ENCODE measurements at regions not wholly inside any gene's neighbourhood (a gene's known extent, or its start where the extent isn't known, plus 50 kb on each side); places are given as distances from the start of the nearest gene placed in this dataset.
"Not testable (repeated sequence)": the region's sequence is repeated elsewhere in the genome, so short reads cannot be mapped to it uniquely, and the experiment has no call there.

GRCh38 chr21:9657779-9658178 is 863.6 kb upstream of the TPTE start:
- not testable (repeated sequence) for H3K36me3 Mint-ChIP-seq; ATAC-seq (replicated peaks); H3K9me3 Mint-ChIP-seq; H3K27me3 Mint-ChIP-seq; H3K4me1 Mint-ChIP-seq; DNase-seq; H3K27ac Mint-ChIP-seq; H3K4me3 Mint-ChIP-seq

DNA sequence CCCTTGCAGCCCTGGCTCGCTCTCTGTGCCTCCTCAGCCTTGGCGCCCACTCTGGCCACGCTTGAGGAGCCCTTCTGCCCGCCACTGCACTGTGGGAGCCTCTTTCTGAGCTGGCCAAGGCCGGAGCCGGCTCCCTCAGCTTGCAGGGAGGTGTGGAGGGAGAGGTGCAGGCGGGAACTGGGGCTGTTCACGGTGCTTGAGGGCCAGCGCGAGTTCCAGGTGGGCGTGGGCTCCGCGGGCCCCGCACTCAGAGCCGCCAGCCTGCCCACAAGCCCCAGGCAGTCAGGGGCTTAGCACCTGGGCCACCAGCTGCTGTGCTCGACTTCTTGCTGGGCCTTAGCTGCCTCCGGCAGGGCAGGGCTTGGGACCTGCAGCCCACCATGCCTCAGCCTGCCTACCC is 861.5 kb upstream of the TPTE start:
- not testable (repeated sequence) for H3K4me3 Mint-ChIP-seq; ATAC-seq (replicated peaks); H3K27me3 Mint-ChIP-seq; H3K9me3 Mint-ChIP-seq; H3K36me3 Mint-ChIP-seq; DNase-seq; H3K4me1 Mint-ChIP-seq; H3K27ac Mint-ChIP-seq

- not testable (repeated sequence) for H3K9me3 Mint-ChIP-seq
Measured at GRCh38 chr21:9663914-9664729, 857.3 kb upstream of the TPTE start.

GRCh38 chr21:9675811-9676210 is 845.6 kb upstream of the TPTE start:
- not testable (repeated sequence) for H3K36me3 Mint-ChIP-seq; H3K4me1 Mint-ChIP-seq; H3K9me3 Mint-ChIP-seq; H3K27me3 Mint-ChIP-seq; H3K27ac Mint-ChIP-seq; ATAC-seq (replicated peaks); DNase-seq; H3K4me3 Mint-ChIP-seq

More at GRCh38 chr21:9663914-9664729, 857.3 kb upstream of the TPTE start:
- not testable (repeated sequence) for H3K36me3 Mint-ChIP-seq; DNase-seq; H3K27me3 Mint-ChIP-seq; H3K4me3 Mint-ChIP-seq; ATAC-seq (replicated peaks); H3K4me1 Mint-ChIP-seq; H3K27ac Mint-ChIP-seq

GRCh38 chr21:9679029-9679428 is 842.4 kb upstream of the TPTE start:
- H3K27me3 Mint-ChIP-seq; H3K4me1 Mint-ChIP-seq; H3K4me3 Mint-ChIP-seq; DNase-seq; H3K36me3 Mint-ChIP-seq; H3K9me3 Mint-ChIP-seq; ATAC-seq (replicated peaks); H3K27ac Mint-ChIP-seq: not testable (repeated sequence)

- ATAC-seq (replicated peaks); H3K27ac Mint-ChIP-seq; DNase-seq; H3K27me3 Mint-ChIP-seq; H3K4me1 Mint-ChIP-seq; H3K4me3 Mint-ChIP-seq; H3K36me3 Mint-ChIP-seq; H3K9me3 Mint-ChIP-seq: not testable (repeated sequence)
Measured at GRCh38 chr21:9688945-9689344, 832.4 kb upstream of the TPTE start.

DNA sequence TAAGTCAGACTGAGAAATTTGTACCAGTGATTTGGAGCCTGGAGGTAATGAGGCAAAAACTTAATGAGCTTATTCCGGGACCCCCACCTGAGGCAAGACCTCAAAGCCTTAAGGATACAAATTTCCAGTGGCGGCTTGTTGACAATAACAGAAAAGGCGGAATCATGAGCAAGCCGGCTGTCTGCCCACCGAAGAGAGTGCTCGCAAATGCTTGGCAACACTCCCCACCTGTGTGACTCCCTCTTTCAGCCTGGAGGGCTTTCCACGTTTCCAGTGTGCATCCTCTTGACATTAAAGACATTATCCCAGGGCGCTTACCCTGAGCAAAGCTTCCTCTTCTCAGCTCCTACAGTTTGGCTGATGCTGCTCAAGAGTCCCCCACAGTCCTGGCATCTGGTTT is 830.4 kb upstream of the TPTE start:
- H3K9me3 Mint-ChIP-seq = not testable (repeated sequence)

DNA sequence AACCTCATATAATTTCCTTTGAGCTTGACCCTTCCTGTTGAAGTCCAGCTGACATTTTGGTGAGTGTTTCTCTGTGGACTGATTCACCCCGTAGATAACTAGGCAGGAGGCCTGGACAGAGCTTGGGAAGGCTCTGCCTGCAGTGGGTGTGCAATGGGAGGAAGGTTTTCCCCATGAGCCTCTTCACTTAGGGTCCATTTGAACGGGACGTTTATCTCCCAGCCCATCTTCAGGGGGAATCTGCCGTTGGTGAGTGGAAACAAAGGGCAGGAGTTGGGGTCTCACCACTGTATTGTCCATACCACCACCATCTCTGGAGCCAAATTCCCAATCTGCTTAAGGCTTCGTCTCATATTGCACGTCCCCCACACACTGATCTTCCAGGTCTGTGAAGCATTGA is 825.6 kb upstream of the TPTE start:
- not testable (repeated sequence) for H3K9me3 Mint-ChIP-seq; H3K36me3 Mint-ChIP-seq; DNase-seq; H3K27ac Mint-ChIP-seq; H3K4me3 Mint-ChIP-seq; H3K27me3 Mint-ChIP-seq; ATAC-seq (replicated peaks); H3K4me1 Mint-ChIP-seq

More for the DNA sequence above, 830.4 kb upstream of the TPTE start:
- not testable (repeated sequence) for ATAC-seq (replicated peaks); H3K4me3 Mint-ChIP-seq; H3K27me3 Mint-ChIP-seq; H3K4me1 Mint-ChIP-seq; H3K36me3 Mint-ChIP-seq; DNase-seq; H3K27ac Mint-ChIP-seq

DNA sequence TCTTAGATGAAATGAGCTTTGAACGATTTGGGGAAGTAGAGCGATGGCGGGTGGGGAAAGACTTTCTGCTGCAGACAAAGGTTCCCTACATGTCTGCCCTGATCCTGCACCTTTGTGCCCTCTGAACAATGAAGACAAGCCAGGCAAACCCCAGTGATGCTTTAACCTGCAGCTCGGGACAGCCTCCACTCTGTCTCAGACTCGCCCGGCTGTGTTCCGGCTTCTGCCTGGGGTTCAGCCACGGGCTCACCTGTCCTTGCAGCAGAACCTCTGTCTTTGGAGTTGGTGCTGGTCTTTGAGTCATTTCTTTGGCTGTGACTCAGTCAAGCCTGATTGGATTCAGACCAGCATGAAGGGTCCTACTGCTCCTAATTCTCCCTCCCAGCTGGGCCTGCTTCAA is 823.6 kb upstream of the TPTE start:
- peak in 1 of 2 donors; percentile 17 for ATAC-seq (replicated peaks)
- not testable (repeated sequence) for H3K4me1 Mint-ChIP-seq, H3K9me3 Mint-ChIP-seq

DNA sequence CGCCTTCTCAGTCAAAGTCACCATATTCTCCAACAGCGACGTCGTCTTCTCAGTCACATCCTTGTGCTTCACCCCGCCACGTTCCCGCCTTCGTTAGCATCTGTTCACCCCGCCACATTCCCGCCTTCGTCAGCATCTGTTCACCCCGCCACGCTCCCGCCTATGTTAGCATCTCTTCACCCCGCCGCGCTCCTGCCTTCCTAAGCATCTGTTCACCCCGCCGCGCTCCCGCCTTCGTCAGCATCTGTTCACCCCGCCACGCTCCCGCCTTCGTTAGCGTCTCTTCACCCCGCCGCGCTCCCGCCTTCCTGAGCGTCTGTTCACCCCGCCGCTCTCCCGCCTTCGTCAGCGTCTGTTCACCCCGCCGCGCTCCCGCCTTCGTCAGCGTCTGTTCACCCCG is 816.4 kb upstream of the TPTE start:
- ATAC-seq (replicated peaks); H3K4me1 Mint-ChIP-seq; H3K36me3 Mint-ChIP-seq; H3K27ac Mint-ChIP-seq; H3K27me3 Mint-ChIP-seq; H3K4me3 Mint-ChIP-seq; DNase-seq; H3K9me3 Mint-ChIP-seq: not testable (repeated sequence)

More for the DNA sequence above, 823.6 kb upstream of the TPTE start:
- H3K27ac Mint-ChIP-seq, H3K4me3 Mint-ChIP-seq, DNase-seq, H3K27me3 Mint-ChIP-seq, H3K36me3 Mint-ChIP-seq: not testable (repeated sequence)

- not testable (repeated sequence) for H3K4me3 Mint-ChIP-seq; ATAC-seq (replicated peaks); DNase-seq; H3K36me3 Mint-ChIP-seq; H3K9me3 Mint-ChIP-seq; H3K4me1 Mint-ChIP-seq; H3K27ac Mint-ChIP-seq; H3K27me3 Mint-ChIP-seq
Measured at GRCh38 chr21:9705455-9705854, 815.9 kb upstream of the TPTE start.

DNA sequence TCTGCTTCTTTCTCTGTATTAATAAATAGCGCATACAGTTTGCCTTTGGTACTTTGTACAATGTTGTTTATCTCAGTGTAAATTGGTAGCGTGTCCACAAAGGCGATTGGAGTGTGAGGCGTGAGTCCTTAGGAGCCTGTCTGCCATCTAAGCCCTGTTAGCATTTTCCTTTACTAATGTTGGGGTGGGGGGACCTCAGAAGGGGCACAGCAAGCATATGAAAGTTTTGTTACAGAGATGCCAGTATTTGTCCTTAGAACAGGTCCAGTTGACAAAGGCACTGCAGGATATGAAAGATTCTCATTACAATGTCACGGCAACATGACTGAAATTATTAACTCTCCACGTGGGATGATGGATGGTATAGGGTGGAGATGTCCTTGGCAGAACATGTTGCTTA is 796.8 kb upstream of the TPTE start:
- H3K4me3 Mint-ChIP-seq; H3K4me1 Mint-ChIP-seq; H3K27ac Mint-ChIP-seq; DNase-seq; H3K36me3 Mint-ChIP-seq; ATAC-seq (replicated peaks); H3K27me3 Mint-ChIP-seq: not testable (repeated sequence)
- H3K9me3 Mint-ChIP-seq = peaks cover 0 to 18% of the 10 kb centered on the region in 2 donors

DNA sequence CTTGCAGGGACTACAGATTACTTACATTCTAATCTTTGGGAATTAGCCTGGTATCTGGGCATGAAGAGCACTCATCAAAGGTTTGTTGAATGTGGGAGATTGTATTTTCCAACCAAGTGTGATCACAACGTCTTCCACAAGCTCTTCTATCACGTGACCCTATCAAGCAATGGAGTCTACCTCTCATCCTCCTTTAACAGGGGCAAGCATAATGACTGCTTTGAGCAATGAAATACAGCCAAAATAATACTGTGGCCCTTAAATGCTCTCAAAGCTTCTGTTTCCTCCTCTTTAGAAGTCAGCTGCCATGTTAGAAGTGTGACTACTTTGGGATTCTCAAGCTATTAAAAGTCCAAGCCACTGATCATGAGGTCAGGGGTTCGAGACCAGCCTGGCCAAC is 794.2 kb upstream of the TPTE start:
- H3K36me3 Mint-ChIP-seq; H3K27me3 Mint-ChIP-seq; H3K4me1 Mint-ChIP-seq; DNase-seq; ATAC-seq (replicated peaks); H3K27ac Mint-ChIP-seq; H3K4me3 Mint-ChIP-seq: not testable (repeated sequence)
- H3K9me3 Mint-ChIP-seq = peaks cover 0 to 18% of the 10 kb centered on the region in 2 donors

GRCh38 chr21:9728219-9728992 is 793.0 kb upstream of the TPTE start:
- not testable (repeated sequence) for H3K27me3 Mint-ChIP-seq, H3K36me3 Mint-ChIP-seq, DNase-seq, H3K27ac Mint-ChIP-seq, H3K4me3 Mint-ChIP-seq, H3K4me1 Mint-ChIP-seq
- peaks cover 0 to 18% of the 10 kb centered on the region in 2 donors for H3K9me3 Mint-ChIP-seq
- ATAC-seq (replicated peaks) = peak; percentile 46 to 55

DNA sequence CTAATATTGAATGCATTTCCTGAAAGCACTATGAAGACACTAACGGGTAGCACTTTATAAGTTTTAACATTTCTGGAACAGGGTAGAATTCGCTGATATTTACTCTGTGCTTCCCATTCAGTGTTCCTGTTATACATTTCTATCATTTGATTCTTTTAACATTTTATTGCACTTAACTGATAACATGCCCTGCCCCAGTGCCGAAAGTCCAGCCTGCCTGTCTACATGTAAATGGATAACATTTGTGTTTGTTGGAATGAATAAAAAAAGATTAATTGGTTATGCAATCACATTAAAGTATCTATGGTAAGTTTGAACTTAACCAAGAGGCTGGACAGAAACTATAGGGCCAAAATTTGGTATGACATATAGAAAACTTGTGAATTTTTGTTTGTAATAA is 790.5 kb upstream of the TPTE start:
- no peak overlapping the region for H3K4me3 Mint-ChIP-seq
- ATAC-seq (replicated peaks) (no peak), DNase-seq (no peak)
- no peak overlapping the region for H3K27ac Mint-ChIP-seq
- no peaks in the 10 kb centered on the region for H3K27me3 Mint-ChIP-seq
- H3K36me3 Mint-ChIP-seq = no peaks in the 10 kb centered on the region
- no peaks in the 10 kb centered on the region for H3K4me1 Mint-ChIP-seq
- peaks cover 0 to 14% of the 10 kb centered on the region in 2 donors for H3K9me3 Mint-ChIP-seq
